OCI-LY7 (cell line): ENCODE measurements at regions not wholly inside any gene's neighbourhood (a gene's known extent, or its start where the extent isn't known, plus 50 kb on each side); places are given as distances from the start of the nearest gene placed in this dataset.

Experiments
- BruUV-seq: library from RNA; stranded (reverse); fragments of 400-500 nt; replicated peaks from 2 replicates; lab custom pipeline; 2021; lab: Mats Ljungman, UMichigan
- CTCF ChIA-PET: fragments of 300-600 bp; sonication (Branson Sonifier 250); formaldehyde crosslinking; loops from one replicate; lab custom pipeline; 2022; ENCODE audit warnings: antibody characterized with exemption; ENCODE audit not compliant: unreplicated experiment; lab: Charles Lee
- POLR2A ChIA-PET: fragments of 300-600 bp; sonication (Branson Sonifier 250); formaldehyde crosslinking; loops from one replicate; lab custom pipeline; 2022; ENCODE audit warnings: antibody characterized with exemption; lab: Charles Lee
- DNase-seq: peaks from one replicate; pipeline ENCODE4 v3.0.0-alpha.2; 2015; ENCODE audit warnings: low spot score
- H2AFZ ChIP-seq: fragments of 200-600 bp; sonication (generic), shearing (Covaris generic); 2 replicates; pipeline ENCODE4 v1.6.1; 2014; ENCODE audit warnings: mild to moderate bottlenecking, antibody characterized with exemption, low read length, moderate library complexity
- H3K27ac ChIP-seq: fragments of 200-600 bp; sonication (generic); 2 replicates; pipeline ENCODE4 v1.5.1; 2014; ENCODE audit warnings: mixed run types, low read depth, mild to moderate bottlenecking, moderate library complexity, low read length, inconsistent platforms; ENCODE audit not compliant: poor library complexity, severe bottlenecking
- H3K36me3 ChIP-seq: fragments of 200-600 bp; sonication (generic); 2 replicates; pipeline ENCODE4 v1.6.1; 2014; ENCODE audit warnings: mild to moderate bottlenecking, antibody characterized with exemption, low read length, moderate library complexity, mixed read lengths; ENCODE audit not compliant: insufficient read depth
- H3K4me1 ChIP-seq: fragments of 200-600 bp; sonication (generic); 2 replicates; pipeline ENCODE4 v1.5.1; 2014; ENCODE audit warnings: mild to moderate bottlenecking, low read length; ENCODE audit not compliant: insufficient read depth, poor library complexity, severe bottlenecking
- H3K4me2 ChIP-seq: fragments of 200-600 bp; sonication (generic); 2 replicates; pipeline ENCODE4 v1.6.1; 2014; ENCODE audit warnings: mild to moderate bottlenecking, low read length
- H3K4me3 ChIP-seq: fragments of 200-600 bp; sonication (generic); 2 replicates; pipeline ENCODE4 v1.5.1; 2014; ENCODE audit warnings: mild to moderate bottlenecking, low read depth, low read length; ENCODE audit not compliant: poor library complexity, severe bottlenecking
- H3K79me2 ChIP-seq: fragments of 200-600 bp; sonication (generic); 2 replicates; pipeline ENCODE4 v1.6.1; 2016; ENCODE audit warnings: low read depth, mild to moderate bottlenecking, low read length, moderate library complexity, mixed read lengths; ENCODE audit not compliant: insufficient read depth
- H3K9me2 ChIP-seq: fragments of 200-600 bp; sonication (generic); 2 replicates; pipeline ENCODE4 v1.6.1; 2016; ENCODE audit warnings: mild to moderate bottlenecking, low read length, mixed read lengths; ENCODE audit not compliant: insufficient read depth
- H3K9me3 ChIP-seq: fragments of 200-600 bp; sonication (generic); 2 replicates; pipeline ENCODE4 v1.6.1; 2014; ENCODE audit warnings: mild to moderate bottlenecking, mixed run types, low read length, mixed read lengths
- H4K20me1 ChIP-seq: fragments of 200-600 bp; sonication (generic); 2 replicates; pipeline ENCODE4 v1.6.1; 2014; ENCODE audit warnings: mild to moderate bottlenecking, antibody characterized with exemption, low read length, moderate library complexity, mixed read lengths; ENCODE audit not compliant: insufficient read depth
- CTCF ChIP-seq: fragments of 200-600 bp; sonication (generic); conservative IDR thresholded peaks from 2 replicates; pipeline ENCODE4 v1.5.1; 2014; ENCODE audit warnings: mild to moderate bottlenecking, antibody characterized with exemption, low read length, moderate library complexity, mixed read lengths
- EZH2phosphoT487 ChIP-seq: fragments of 200-600 bp; sonication (generic); IDR thresholded peaks from 2 replicates; pipeline ENCODE4 v1.6.1; 2018; ENCODE audit warnings: low read depth, borderline replicate concordance, mild to moderate bottlenecking, mixed run types, antibody characterized with exemption, low read length, moderate library complexity, mixed read lengths
- intact Hi-C: fragments of 100-400 bp; cut with micrococcal nuclease; formaldehyde crosslinking; loops from one replicate; pipeline ENCODE4 v1.10.0; 2022; ENCODE audit not compliant: unreplicated experiment

DNA sequence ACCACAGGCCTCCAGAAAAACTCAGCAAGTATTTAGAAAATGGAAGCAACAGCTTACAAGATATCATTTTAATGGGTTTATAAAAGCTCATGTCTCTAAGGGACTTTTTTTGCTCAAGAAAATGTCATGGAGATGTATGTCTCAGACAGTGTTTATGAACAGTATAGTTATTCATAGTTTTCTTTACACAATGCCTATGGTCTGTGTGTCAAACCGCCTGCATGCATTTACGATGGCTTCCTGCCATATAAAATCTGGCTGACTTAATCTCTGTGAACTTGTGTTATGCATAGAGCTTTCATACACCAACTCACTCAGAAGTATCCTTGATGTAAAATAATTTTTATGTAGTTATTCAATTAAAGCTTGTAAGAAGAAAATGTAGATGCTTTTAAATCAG lies 1314.2 kb upstream of the LRRTM3 start:
- H3K4me2 ChIP-seq = no peak overlapping the region
- no peaks in the 10 kb centered on the region for H3K9me3 ChIP-seq
- H3K36me3 ChIP-seq = no peaks in the 10 kb centered on the region
- BruUV-seq = no TSS peak
- no peaks in the 10 kb centered on the region for H3K79me2 ChIP-seq
- DNase-seq = no peak
- H3K4me3 ChIP-seq = no peak overlapping the region
- no peak overlapping the region for H2AFZ ChIP-seq
- H3K9me2 ChIP-seq = no peaks in the 10 kb centered on the region
- H3K27ac ChIP-seq = no peak overlapping the region
- no peak for TF ChIP-seq EZH2phosphoT487
- TF ChIP-seq CTCF = no peak
- POLR2A ChIA-PET = interaction anchor here (0.7 kb wide), 2 partner anchors 70 to 453 kb away, joined by 3 to 4 read pairs; no protein-coding TSS in a partner anchor
- intact Hi-C loops = no loop called here
- H3K4me1 ChIP-seq = no peaks in the 10 kb centered on the region
- CTCF ChIA-PET = no interaction called here
- no peaks in the 10 kb centered on the region for H4K20me1 ChIP-seq

- no peak for DNase-seq
- Histone ChIP-seq H3K4me1 (no peaks in the 10 kb centered on the region), H3K4me3 (no peak overlapping the region), H2AFZ (no peak overlapping the region), H3K4me2 (no peak overlapping the region), H3K79me2 (no peaks in the 10 kb centered on the region), H3K36me3 (no peaks in the 10 kb centered on the region), H3K9me3 (no peaks in the 10 kb centered on the region), H3K27ac (no peak overlapping the region), H4K20me1 (no peaks in the 10 kb centered on the region), H3K9me2 (no peaks in the 10 kb centered on the region)
- BruUV-seq = no TSS peak
- TF ChIP-seq EZH2phosphoT487 (no peak), CTCF (no peak)
- ChIA-PET POLR2A (no interaction called here), CTCF (no interaction called here)
- intact Hi-C loops = no loop called here
Measured at GRCh38 chr10:65614956-65615565, 1310.8 kb upstream of the LRRTM3 start.

GRCh38 chr10:65618126-65618525 lies 1307.7 kb upstream of the LRRTM3 start:
- Histone ChIP-seq H3K79me2 (no peaks in the 10 kb centered on the region), H2AFZ (no peak overlapping the region), H3K36me3 (no peaks in the 10 kb centered on the region), H4K20me1 (no peaks in the 10 kb centered on the region), H3K4me3 (no peak overlapping the region), H3K9me2 (no peaks in the 10 kb centered on the region), H3K9me3 (no peaks in the 10 kb centered on the region), H3K4me1 (no peaks in the 10 kb centered on the region), H3K4me2 (no peak overlapping the region), H3K27ac (no peak overlapping the region)
- TF ChIP-seq CTCF = no peak
- no peak for TF ChIP-seq EZH2phosphoT487
- CTCF ChIA-PET = no interaction called here
- intact Hi-C loops = no loop called here
- DNase-seq = no peak
- POLR2A ChIA-PET = interaction anchor here (0.7 kb wide), 1 partner anchor 422 kb away, joined by 3 read pairs; no protein-coding TSS in a partner anchor
- no TSS peak for BruUV-seq
